Esophagus (tissue), 2 donors: ENCODE measurements at regions not wholly inside any gene's neighbourhood (a gene's known extent, or its start where the extent isn't known, plus 50 kb on each side); places are given as distances from the start of the nearest gene placed in this dataset.
"Not testable (repeated sequence)": the region's sequence is repeated elsewhere in the genome, so short reads cannot be mapped to it uniquely, and the experiment has no call there.

Experiments
- H3K27ac ChIP-seq, 2 donors: one replicate each; pipeline ENCODE4 v1.5.1; 2013; ENCODE audit warnings: low read depth in 2 of 2, mild to moderate bottlenecking in 2 of 2, inconsistent platforms in 1 of 2, low read length in 1 of 2, moderate library complexity in 1 of 2
- H3K27me3 ChIP-seq, 2 donors: one replicate each; pipeline ENCODE4 v1.6.1; 2013; ENCODE audit warnings: low read length in 2 of 2, control low read depth in 1 of 2, mild to moderate bottlenecking in 1 of 2; ENCODE audit not compliant: insufficient read depth in 2 of 2, control insufficient read depth in 1 of 2
- H3K36me3 ChIP-seq, 2 donors: one replicate each; pipeline ENCODE4 v1.6.1; 2013; ENCODE audit warnings: low read length in 1 of 2; ENCODE audit not compliant: control insufficient read depth in 2 of 2, insufficient read depth in 2 of 2
- H3K4me1 ChIP-seq, 2 donors: one replicate each; pipeline ENCODE4 v1.6.1; 2013; ENCODE audit warnings: low read length in 1 of 2; ENCODE audit not compliant: control insufficient read depth in 2 of 2, insufficient read depth in 2 of 2
- H3K4me3 ChIP-seq, 2 donors: one replicate each; pipeline ENCODE4 v1.5.1; 2013; ENCODE audit warnings: low read length in 2 of 2, mild to moderate bottlenecking in 2 of 2, low read depth in 1 of 2, moderate library complexity in 1 of 2
- H3K9me3 ChIP-seq, 2 donors: one replicate each; pipeline ENCODE4 v1.6.1; 2013; ENCODE audit warnings: mild to moderate bottlenecking in 2 of 2, low read depth in 1 of 2, low read length in 1 of 2, moderate library complexity in 1 of 2; ENCODE audit not compliant: control insufficient read depth in 2 of 2, insufficient read depth in 1 of 2
- WGBS, 2 donors: extraction: QIAGEN DNeasy Blood & Tissue Kit; methylation state at CpG; one replicate each; pipeline ENCODE4 v1.1.7; 2013; 5-methylcytosine and 5-hydroxymethylcytosine counted together
- donor health status: healthy with polysubstance abuse.
- donor health status: Bipolar disorder and iron deficiency.

DNA sequence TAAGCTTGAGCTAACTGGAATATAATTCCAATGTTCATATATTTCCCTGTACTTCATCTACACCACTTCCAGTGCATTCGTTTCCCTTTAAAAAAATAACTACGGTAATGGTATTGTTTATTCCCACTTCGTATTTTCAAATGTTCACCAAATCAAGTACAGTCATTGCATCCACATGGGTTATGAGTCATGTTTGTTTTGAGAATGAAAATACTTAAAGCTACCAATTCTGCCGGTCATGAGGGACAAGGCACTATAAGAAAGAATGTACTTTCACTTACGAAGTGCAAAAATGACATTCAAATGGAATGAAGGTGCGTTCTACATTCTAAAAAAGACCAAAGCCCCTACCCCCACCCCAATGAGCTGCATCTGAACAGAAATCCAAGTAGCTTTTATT, 174.4 kb upstream of the FGF13 start:
- WGBS, 2 donors: 57 to 64% methylated on average over 6 of the region's 6 CpGs
- no peaks in the 10 kb centered on the region for H3K27me3 ChIP-seq
- H3K9me3 ChIP-seq: no peaks in the 10 kb centered on the region
- no peak overlapping the region for H3K4me3 ChIP-seq
- H3K36me3 ChIP-seq: no peaks in the 10 kb centered on the region
- no peaks in the 10 kb centered on the region for H3K4me1 ChIP-seq
- H3K27ac ChIP-seq: no peak overlapping the region

DNA sequence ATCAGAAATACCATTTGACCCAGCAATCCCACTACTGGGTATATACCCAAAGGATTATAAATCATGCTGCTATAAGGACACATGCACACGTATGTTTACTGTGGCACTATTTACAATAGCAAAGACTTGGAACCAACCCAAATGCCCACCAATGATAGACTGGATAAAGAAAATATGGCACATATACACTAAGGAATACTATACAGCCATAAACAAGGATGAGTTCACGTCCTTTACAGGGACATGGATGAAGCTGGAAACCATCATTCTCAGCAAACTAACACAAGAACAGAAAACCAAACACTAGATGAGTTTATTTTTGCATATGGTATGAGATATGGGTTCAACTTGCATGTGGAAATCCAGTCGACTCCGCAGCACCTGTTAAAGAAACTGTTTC, 168.8 kb upstream of the FGF13 start:
- WGBS, 2 donors: 78 to 88% methylated on average over 4 of the region's 4 CpGs
- H3K36me3 ChIP-seq, H3K9me3 ChIP-seq: not testable (repeated sequence)

GRCh38 chrX:138877746-138878145, 166.2 kb upstream of the FGF13 start:
- Histone ChIP-seq H3K9me3 (no peaks in the 10 kb centered on the region), H3K4me1 (no peaks in the 10 kb centered on the region), H3K27ac (no peak overlapping the region), H3K27me3 (no peaks in the 10 kb centered on the region), H3K36me3 (no peaks in the 10 kb centered on the region), H3K4me3 (no peak overlapping the region)
- 46 to 55% methylated on average over 2 of the region's 2 CpGs for WGBS, 2 donors

More for the DNA sequence above, 168.8 kb upstream of the FGF13 start:
- not testable (repeated sequence) for H3K27me3 ChIP-seq, H3K4me1 ChIP-seq, H3K4me3 ChIP-seq, H3K27ac ChIP-seq

GRCh38 chrX:138875472-138875871, 164.0 kb upstream of the FGF13 start:
- Histone ChIP-seq H3K4me1 (no peaks in the 10 kb centered on the region), H3K9me3 (no peaks in the 10 kb centered on the region), H3K27ac (no peak overlapping the region), H3K27me3 (no peaks in the 10 kb centered on the region), H3K36me3 (no peaks in the 10 kb centered on the region), H3K4me3 (no peak overlapping the region)
- 81 to 85% methylated on average over 4 of the region's 4 CpGs for WGBS, 2 donors

GRCh38 chrX:138874271-138874935, 162.9 kb upstream of the FGF13 start:
- H3K4me3 ChIP-seq: no peak overlapping the region
- 86 to 91% methylated on average over 5 of the region's 5 CpGs for WGBS, 2 donors

GRCh38 chrX:138873640-138874039, 162.1 kb upstream of the FGF13 start:
- H3K27ac ChIP-seq, H3K4me3 ChIP-seq, H3K27me3 ChIP-seq, H3K36me3 ChIP-seq, H3K4me1 ChIP-seq, H3K9me3 ChIP-seq: not testable (repeated sequence)
- 86 to 92% methylated on average over 6 of the region's 6 CpGs for WGBS, 2 donors

More at GRCh38 chrX:138874271-138874935, 162.9 kb upstream of the FGF13 start:
- Histone ChIP-seq H3K27ac (no peak overlapping the region), H3K27me3 (no peaks in the 10 kb centered on the region), H3K9me3 (no peaks in the 10 kb centered on the region), H3K4me1 (no peaks in the 10 kb centered on the region), H3K36me3 (no peaks in the 10 kb centered on the region)

DNA sequence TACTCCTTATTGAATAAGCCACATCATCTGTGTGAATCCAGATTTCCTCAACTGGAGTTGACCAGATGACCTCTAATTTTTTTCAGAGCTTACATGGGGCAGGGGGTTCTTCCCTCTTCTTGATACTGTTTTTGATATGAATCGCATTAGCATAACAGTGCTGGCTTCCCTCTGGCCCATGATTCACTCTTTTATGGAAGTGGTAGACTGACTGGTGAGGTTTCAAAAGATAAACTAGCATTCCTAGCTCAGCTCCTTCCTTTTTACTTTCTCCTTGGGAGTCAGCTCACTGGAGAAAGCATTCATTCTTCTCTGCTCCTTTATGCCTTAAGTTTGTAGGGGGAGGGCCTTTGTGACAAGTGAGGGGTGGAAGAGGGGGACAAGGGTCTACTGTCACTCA, 161.0 kb upstream of the FGF13 start:
- H3K36me3 ChIP-seq: no peaks in the 10 kb centered on the region
- no peak overlapping the region for H3K4me3 ChIP-seq
- WGBS, 2 donors: 58 to 84% methylated on average over 1 of the region's 1 CpG

DNA sequence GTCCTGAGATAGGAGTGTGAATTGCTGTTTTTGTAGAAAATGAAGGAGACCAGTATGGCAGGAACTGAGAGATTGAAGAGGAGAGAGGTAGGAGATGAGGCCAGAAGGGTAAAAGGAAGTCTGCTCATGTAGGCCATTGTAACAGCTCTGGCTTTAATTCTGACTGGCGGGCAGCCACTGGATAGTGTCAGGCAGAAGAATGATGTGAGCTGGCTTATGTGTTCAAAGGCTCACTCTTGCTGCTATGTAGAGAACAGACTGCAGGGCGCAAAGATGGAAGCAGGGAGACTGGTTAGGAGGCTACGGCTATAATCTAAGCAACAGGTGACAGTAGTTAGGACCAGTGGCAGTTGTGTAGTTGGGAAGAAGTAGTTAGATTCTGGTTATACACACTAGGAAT, 160.2 kb upstream of the FGF13 start:
- H3K27me3 ChIP-seq: no peaks in the 10 kb centered on the region
- H3K9me3 ChIP-seq: no peaks in the 10 kb centered on the region
- WGBS, 2 donors: 69 to 71% methylated on average over 3 of the region's 3 CpGs
- no peaks in the 10 kb centered on the region for H3K36me3 ChIP-seq
- H3K4me3 ChIP-seq: no peak overlapping the region
- H3K4me1 ChIP-seq: no peaks in the 10 kb centered on the region
- H3K27ac ChIP-seq: no peak overlapping the region

More for the DNA sequence above, 161.0 kb upstream of the FGF13 start:
- H3K4me1 ChIP-seq: no peaks in the 10 kb centered on the region
- no peaks in the 10 kb centered on the region for H3K27me3 ChIP-seq
- H3K27ac ChIP-seq: no peak overlapping the region
- H3K9me3 ChIP-seq: no peaks in the 10 kb centered on the region

DNA sequence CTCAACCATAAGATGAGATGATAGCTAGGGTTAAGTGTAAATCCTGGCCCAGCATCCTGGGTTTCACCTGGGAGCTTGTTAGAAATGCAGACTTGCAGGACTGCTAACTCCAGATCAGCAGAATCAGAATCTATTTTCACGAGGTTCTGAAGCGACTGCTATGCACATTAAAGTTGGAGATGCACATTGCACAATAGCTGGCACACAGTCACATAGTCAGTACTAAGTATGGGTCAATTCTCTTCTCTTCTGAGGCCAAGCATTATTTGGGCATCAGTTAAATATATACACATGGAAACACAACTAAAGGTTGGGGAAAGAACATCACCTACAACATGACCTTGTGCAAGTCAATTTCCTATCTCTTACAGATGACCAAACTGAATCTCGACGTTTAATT, 155.1 kb upstream of the FGF13 start:
- Histone ChIP-seq H3K9me3 (no peaks in the 10 kb centered on the region), H3K36me3 (no peaks in the 10 kb centered on the region), H3K27me3 (no peaks in the 10 kb centered on the region), H3K4me1 (no peaks in the 10 kb centered on the region), H3K4me3 (no peak overlapping the region), H3K27ac (no peak overlapping the region)
- WGBS, 2 donors: 76 to 89% methylated on average over 4 of the region's 4 CpGs

- no peaks in the 10 kb centered on the region for H3K36me3 ChIP-seq
- H3K27ac ChIP-seq: no peak overlapping the region
- no peaks in the 10 kb centered on the region for H3K4me1 ChIP-seq
- WGBS, 2 donors: 75 to 79% methylated on average over 6 of the region's 6 CpGs
- no peaks in the 10 kb centered on the region for H3K9me3 ChIP-seq
- H3K27me3 ChIP-seq: no peaks in the 10 kb centered on the region
- H3K4me3 ChIP-seq: no peak overlapping the region
Observed at GRCh38 chrX:138865093-138865649, 153.7 kb upstream of the FGF13 start.
